H1 (cell line): ENCODE measurements at regions not wholly inside any gene's neighbourhood (a gene's known extent, or its start where the extent isn't known, plus 50 kb on each side); places are given as distances from the start of the nearest gene placed in this dataset.

Experiments used
- CHD7 ChIP-seq: fragments of 300-600 bp; sonication (generic); IDR thresholded peaks from 2 replicates; pipeline ENCODE4 v1.7.1; 2012; ENCODE audit warnings: low read length, moderate library complexity, mild to moderate bottlenecking, inconsistent platforms; ENCODE audit not compliant: insufficient replicate concordance

DNA sequence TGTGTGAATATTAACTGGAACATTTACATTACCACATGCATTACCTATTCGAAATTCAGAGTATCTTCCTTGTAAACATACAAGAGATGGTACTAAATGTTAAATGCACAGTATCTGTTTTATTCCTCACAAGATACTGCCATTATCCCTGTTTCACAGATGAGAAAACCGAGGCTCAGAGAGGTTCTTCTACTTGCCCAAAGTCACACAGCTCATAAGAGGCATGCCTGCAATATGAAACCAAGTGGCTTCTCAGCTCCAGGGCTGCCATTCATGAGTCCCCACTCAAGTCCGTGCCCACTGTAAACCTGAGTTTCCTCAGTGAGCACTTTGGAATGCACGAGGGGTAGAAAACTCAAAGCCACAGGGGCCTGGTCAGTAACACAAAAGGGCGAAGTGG lies 55.0 kb upstream of the FABP6 start (continued):
- TF ChIP-seq CHD7, result no peak
